Fibroblast of mammary gland (primary cell): ENCODE measurements at regions not wholly inside any gene's neighbourhood (a gene's known extent, or its start where the extent isn't known, plus 50 kb on each side); places are given as distances from the start of the nearest gene placed in this dataset.

Experiments
- DNase-seq: peaks from one replicate; pipeline ENCODE4 v3.0.0-alpha.2; 2010; ENCODE audit warnings: low read depth
- H3K4me3 ChIP-seq: 2 replicates; pipeline ENCODE4 v1.5.1; 2011; ENCODE audit warnings: low read depth, mild to moderate bottlenecking, low read length, moderate library complexity; ENCODE audit not compliant: control insufficient read depth
- CTCF ChIP-seq: conservative IDR thresholded peaks from 2 replicates; pipeline ENCODE4 v1.5.1; 2011; ENCODE audit warnings: low read depth, low read length, inconsistent platforms; ENCODE audit not compliant: control insufficient read depth, insufficient read depth

GRCh38 chr1:30259631-30260030 lies 463.8 kb downstream of the MATN1 start:
- DNase-seq: no peak
- no peak for TF ChIP-seq CTCF
- H3K4me3 ChIP-seq: no peak overlapping the region

GRCh38 chr1:30258876-30259275 lies 464.5 kb downstream of the MATN1 start:
- no peak for DNase-seq
- H3K4me3 ChIP-seq: no peak overlapping the region
- no peak for TF ChIP-seq CTCF

DNA sequence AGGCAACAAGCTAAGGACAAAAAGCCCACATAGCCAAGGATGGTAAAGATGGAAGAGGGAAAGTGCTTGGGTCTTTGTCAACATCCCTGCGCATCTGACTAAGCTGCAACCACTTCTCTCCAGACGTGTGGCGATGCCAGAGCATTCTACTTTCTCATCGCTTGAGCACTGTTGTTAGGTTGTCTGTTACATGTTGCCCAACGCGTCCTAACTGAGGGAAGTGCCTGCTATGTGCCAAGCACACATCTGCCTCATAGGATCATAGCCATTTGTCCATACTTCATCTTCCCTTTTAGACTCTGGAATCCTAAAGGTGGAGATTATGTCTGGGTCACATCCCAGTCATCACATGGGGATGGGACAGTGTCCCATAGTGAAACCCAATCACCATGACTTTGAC lies 464.9 kb downstream of the MATN1 start:
- H3K4me3 ChIP-seq: no peak overlapping the region
- no peak for TF ChIP-seq CTCF
- no peak for DNase-seq

- DNase-seq: no peak
- no peak for TF ChIP-seq CTCF
Measured at GRCh38 chr1:30257742-30258380, 465.5 kb downstream of the MATN1 start.

GRCh38 chr1:30257322-30257721 lies 466.1 kb downstream of the MATN1 start:
- no peak for TF ChIP-seq CTCF
- H3K4me3 ChIP-seq: no peak overlapping the region
- no peak for DNase-seq

More at GRCh38 chr1:30257742-30258380, 465.5 kb downstream of the MATN1 start:
- no peak overlapping the region for H3K4me3 ChIP-seq

DNA sequence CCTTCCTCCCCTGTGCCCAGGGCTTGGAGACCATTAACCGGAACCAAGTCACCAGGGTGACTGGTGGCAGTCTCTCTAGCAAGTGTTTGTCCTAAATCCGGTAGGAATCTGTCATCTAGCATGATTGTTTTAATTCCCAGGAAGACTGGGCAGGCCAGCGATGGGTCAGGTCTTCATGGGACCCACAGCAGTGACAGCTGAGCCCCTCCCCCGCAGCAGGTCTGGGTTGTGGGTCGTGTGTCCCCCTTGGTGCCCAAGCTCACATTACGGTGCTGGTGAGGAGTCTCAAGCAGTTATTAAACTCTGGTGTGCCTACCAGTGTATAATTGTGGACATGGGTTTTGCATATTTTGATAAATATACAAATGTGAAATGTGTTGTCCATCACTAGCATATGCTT lies 466.5 kb downstream of the MATN1 start:
- no peak for TF ChIP-seq CTCF
- no peak overlapping the region for H3K4me3 ChIP-seq
- no peak for DNase-seq
